ENCODE measurements at regions not wholly inside any gene's neighbourhood (a gene's known extent, or its start where the extent isn't known, plus 50 kb on each side); places are given as distances from the start of the nearest gene placed in this dataset.

- Histone ChIP-seq H3K4me3 (ENCODE audit: low read depth, low read length, poor library complexity, severe bottlenecking) (no peak overlapping the region), H3K9me3 (ENCODE audit: low read length) (no peaks in the 10 kb centered on the region), H4K20me1 (ENCODE audit: insufficient read depth, low read length) (no peaks in the 10 kb centered on the region), H3F3A (ENCODE audit: insufficient read depth, low read length) (no peaks in the 10 kb centered on the region), H3K36me3 (ENCODE audit: insufficient read depth, low read length) (no peaks in the 10 kb centered on the region), H3K27me3 (ENCODE audit: insufficient read depth, low read length) (no peaks in the 10 kb centered on the region), H2AFZ (ENCODE audit: low read length) (no peak overlapping the region), H3K4me1 (ENCODE audit: insufficient read depth, low read length, severe bottlenecking) (no peaks in the 10 kb centered on the region), H3K9me2 (ENCODE audit: low read depth, low read length) (no peaks in the 10 kb centered on the region), H3K4me2 (ENCODE audit: low read length) (no peak overlapping the region), H3K27ac (ENCODE audit: low read depth, low read length, poor library complexity, severe bottlenecking) (no peak overlapping the region), H3K9ac (ENCODE audit: low read length) (no peak overlapping the region), H3K79me2 (ENCODE audit: insufficient read depth, low read length) (no peaks in the 10 kb centered on the region)
- TF ChIP-seq CTCF (IDR thresholded peaks at IDR 0.05; ENCODE audit: low read length) (peak; percentile 43; the same call in 1 of the 2 replicates), EZH2 (IDR thresholded peaks at IDR 0.05; ENCODE audit: borderline replicate concordance, low read length) (no peak)
Observed at GRCh38 chr6:18527836-18528743, 140.9 kb downstream of the RNF144B start.

GRCh38 chr6:18530201-18530600, 143.1 kb downstream of the RNF144B start:
- Histone ChIP-seq H3K27ac (ENCODE audit: low read depth, low read length, poor library complexity, severe bottlenecking) (no peak overlapping the region), H3K4me1 (ENCODE audit: insufficient read depth, low read length, severe bottlenecking) (no peaks in the 10 kb centered on the region), H4K20me1 (ENCODE audit: insufficient read depth, low read length) (no peaks in the 10 kb centered on the region), H3K36me3 (ENCODE audit: insufficient read depth, low read length) (no peaks in the 10 kb centered on the region), H3K4me2 (ENCODE audit: low read length) (no peak overlapping the region), H3K9ac (ENCODE audit: low read length) (no peak overlapping the region), H3K9me3 (ENCODE audit: low read length) (no peaks in the 10 kb centered on the region), H3K9me2 (ENCODE audit: low read depth, low read length) (no peaks in the 10 kb centered on the region), H2AFZ (ENCODE audit: low read length) (no peak overlapping the region), H3F3A (ENCODE audit: insufficient read depth, low read length) (no peaks in the 10 kb centered on the region), H3K79me2 (ENCODE audit: insufficient read depth, low read length) (no peaks in the 10 kb centered on the region), H3K4me3 (ENCODE audit: low read depth, low read length, poor library complexity, severe bottlenecking) (no peak overlapping the region), H3K27me3 (ENCODE audit: insufficient read depth, low read length) (no peaks in the 10 kb centered on the region)
- TF ChIP-seq EZH2 (IDR thresholded peaks at IDR 0.05; ENCODE audit: borderline replicate concordance, low read length), result no peak
- no peak for TF ChIP-seq CTCF (IDR thresholded peaks at IDR 0.05; ENCODE audit: low read length)

- Histone ChIP-seq H3K9me3 (ENCODE audit: low read length) (no peaks in the 10 kb centered on the region), H3F3A (ENCODE audit: insufficient read depth, low read length) (no peaks in the 10 kb centered on the region), H3K4me2 (ENCODE audit: low read length) (no peak overlapping the region), H3K4me1 (ENCODE audit: insufficient read depth, low read length, severe bottlenecking) (no peaks in the 10 kb centered on the region), H3K36me3 (ENCODE audit: insufficient read depth, low read length) (no peaks in the 10 kb centered on the region), H2AFZ (ENCODE audit: low read length) (no peak overlapping the region), H3K79me2 (ENCODE audit: insufficient read depth, low read length) (no peaks in the 10 kb centered on the region), H4K20me1 (ENCODE audit: insufficient read depth, low read length) (no peaks in the 10 kb centered on the region), H3K4me3 (ENCODE audit: low read depth, low read length, poor library complexity, severe bottlenecking) (no peak overlapping the region), H3K9ac (ENCODE audit: low read length) (no peak overlapping the region), H3K27me3 (ENCODE audit: insufficient read depth, low read length) (no peaks in the 10 kb centered on the region), H3K9me2 (ENCODE audit: low read depth, low read length) (no peaks in the 10 kb centered on the region), H3K27ac (ENCODE audit: low read depth, low read length, poor library complexity, severe bottlenecking) (no peak overlapping the region)
- TF ChIP-seq CTCF (IDR thresholded peaks at IDR 0.05; ENCODE audit: low read length) (no peak), EZH2 (IDR thresholded peaks at IDR 0.05; ENCODE audit: borderline replicate concordance, low read length) (no peak)
Observed at GRCh38 chr6:18532139-18532538, 145.0 kb downstream of the RNF144B start.

Measured in OCI-LY1 (cell line).